Limb (tissue), 2 donors: ENCODE measurements at regions not wholly inside any gene's neighbourhood (a gene's known extent, or its start where the extent isn't known, plus 50 kb on each side); places are given as distances from the start of the nearest gene placed in this dataset.

Source experiments
- DNase-seq, 2 donors: peaks; one replicate each; pipeline ENCODE4 v3.0.0-alpha.2; 2016; ENCODE audit errors: extremely low spot score in 2 of 2

- no peak for DNase-seq
Observed at GRCh38 chr18:67041334-67041733, 437.4 kb upstream of the CDH19 start.

DNA sequence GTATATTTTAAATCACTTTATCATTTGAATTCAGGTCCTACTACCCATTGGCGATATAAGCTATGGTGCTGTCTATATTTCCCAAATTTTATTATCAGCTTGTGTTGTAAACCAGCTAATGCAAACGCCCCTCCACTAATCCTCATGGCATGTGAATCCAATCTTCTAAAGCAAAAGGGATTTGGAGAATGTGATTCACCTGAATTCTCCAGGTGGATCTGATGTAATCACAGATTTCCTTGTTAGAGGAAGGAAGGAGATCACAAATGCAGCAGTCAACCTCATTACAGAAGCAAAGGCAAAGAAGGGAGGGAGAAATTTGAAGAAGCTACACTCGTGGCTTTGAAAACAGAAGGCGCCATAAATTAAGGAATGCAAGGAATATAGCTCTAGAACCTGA lies 431.1 kb upstream of the CDH19 start:
- no peak for DNase-seq

GRCh38 chr18:67023059-67023458 lies 419.2 kb upstream of the CDH19 start:
- no peak for DNase-seq

DNA sequence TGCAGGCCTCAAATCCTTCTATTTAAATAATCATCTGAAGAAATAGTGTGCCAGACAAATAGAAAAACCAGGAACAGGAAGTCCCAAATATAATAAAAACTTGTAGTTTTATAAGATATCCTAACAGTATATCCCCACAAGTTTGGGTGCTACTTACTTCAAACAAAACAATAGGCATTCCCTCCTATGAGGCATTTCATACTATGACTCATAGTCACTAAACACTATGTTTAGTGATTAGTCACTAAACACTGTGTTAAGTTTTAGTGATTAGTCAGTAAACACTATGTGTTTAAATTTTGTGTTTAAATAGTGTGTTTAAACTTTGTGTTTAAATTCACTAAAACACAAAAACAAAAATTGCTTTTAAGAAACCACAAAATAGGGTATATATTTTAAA lies 407.0 kb upstream of the CDH19 start:
- DNase-seq = no peak

- no peak for DNase-seq
Observed at GRCh38 chr18:67007999-67008398, 404.1 kb upstream of the CDH19 start.

GRCh38 chr18:67007085-67007484 lies 403.2 kb upstream of the CDH19 start:
- DNase-seq = no peak

DNA sequence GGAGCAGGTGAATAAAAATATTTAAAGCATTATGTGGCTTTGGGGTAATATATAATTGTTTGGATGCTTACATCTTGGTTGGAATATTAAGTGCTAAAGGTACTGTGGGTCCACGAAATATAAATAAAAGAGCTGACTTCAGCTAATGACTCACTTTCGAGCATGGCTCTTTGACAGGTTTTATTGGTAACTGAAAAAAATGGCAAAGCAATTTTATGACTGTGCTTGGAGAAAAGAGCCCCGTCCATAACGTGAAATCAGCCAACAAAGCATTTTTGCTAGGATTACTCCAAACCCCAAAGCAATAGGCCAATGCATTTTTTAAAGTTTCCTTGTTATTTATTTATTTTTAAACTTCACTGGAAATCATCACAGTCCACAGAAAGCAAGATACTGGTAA lies 397.2 kb upstream of the CDH19 start:
- no peak for DNase-seq

- no peak for DNase-seq
Observed at GRCh38 chr18:66999003-66999402, 395.1 kb upstream of the CDH19 start.

GRCh38 chr18:66995270-66995669 lies 391.4 kb upstream of the CDH19 start:
- DNase-seq = no peak

GRCh38 chr18:66994790-66995189 lies 390.9 kb upstream of the CDH19 start:
- DNase-seq = no peak

DNA sequence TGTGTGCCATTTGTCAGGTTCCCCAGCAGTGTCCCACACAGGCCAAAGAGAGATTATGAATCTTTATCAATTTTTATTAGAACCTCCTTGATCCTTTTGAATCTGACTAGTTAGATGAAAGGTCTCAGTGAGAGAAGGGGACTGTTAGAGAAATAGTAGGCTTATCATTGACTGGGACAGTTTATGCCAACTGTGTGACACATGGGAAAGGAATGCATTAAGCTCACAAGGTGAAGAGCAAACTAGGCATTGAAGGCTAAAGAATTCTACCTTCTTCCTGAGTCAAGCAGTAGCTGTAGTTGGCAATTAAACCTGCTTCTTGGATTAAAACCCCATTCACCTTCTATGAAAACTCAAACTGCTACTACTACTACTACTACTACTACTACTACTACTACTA lies 389.6 kb upstream of the CDH19 start:
- no peak for DNase-seq

- no peak for DNase-seq
Observed at GRCh38 chr18:66990909-66991308, 387.0 kb upstream of the CDH19 start.

DNA sequence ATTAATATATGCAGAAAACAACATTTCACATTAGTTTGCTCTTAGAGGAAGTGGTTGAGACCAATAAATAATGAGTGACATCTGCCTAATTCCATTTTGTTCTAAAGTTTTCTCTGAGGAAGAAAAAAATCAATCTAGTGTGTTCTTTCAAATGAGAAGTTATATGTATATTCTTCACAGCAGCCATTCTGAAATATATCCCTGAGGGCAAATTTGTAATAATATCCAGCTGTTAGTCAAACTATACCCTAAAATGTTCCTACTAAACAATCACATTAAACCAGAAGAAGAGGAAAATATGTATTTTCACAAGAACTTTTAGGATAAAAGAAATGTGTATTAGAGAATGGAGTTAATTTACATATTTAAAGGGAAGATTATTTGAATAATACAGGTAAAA lies 375.1 kb upstream of the CDH19 start:
- no peak for DNase-seq

DNA sequence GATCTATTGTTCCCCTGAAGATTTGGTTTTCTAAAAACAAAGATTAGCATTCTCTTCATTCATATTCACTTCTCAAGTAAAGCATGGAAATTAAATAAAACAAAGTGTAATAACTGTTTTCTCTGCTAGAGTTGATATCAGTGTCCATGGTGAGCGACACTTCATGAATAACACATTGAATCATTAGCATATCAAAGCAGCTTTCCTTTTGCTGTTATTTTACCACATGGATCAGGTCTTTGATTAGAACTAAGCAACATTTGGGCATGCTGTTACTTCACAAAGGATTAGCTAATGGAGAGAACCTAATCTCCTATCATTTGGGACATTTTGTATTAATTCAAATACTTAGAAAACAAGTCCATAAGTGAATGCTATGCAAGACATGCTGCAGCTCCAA lies 368.8 kb upstream of the CDH19 start:
- DNase-seq = no peak

DNA sequence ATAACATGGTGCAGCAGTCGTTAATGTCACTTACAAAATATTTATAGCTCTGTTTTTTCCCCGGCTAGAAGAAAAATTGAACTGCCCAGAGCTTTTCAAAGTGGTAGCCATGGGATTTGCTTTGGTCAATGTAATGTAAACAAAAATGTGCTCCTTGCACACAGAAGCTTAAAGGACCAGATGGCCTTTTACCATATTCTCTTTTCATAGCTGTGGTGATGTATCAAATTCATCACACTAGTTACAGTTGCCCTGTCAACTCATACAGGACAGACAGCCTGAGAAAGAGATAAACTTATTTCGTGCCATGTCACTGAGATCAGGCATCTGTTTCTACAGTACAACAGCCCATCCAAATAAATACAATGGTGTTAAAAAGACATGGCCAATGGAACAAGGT lies 368.1 kb upstream of the CDH19 start:
- DNase-seq = no peak

- no peak for DNase-seq
Observed at GRCh38 chr18:66966171-66966570, 362.3 kb upstream of the CDH19 start.

GRCh38 chr18:66958309-66958708 lies 354.4 kb upstream of the CDH19 start:
- no peak for DNase-seq

GRCh38 chr18:66951750-66952149 lies 347.9 kb upstream of the CDH19 start:
- no peak for DNase-seq

DNA sequence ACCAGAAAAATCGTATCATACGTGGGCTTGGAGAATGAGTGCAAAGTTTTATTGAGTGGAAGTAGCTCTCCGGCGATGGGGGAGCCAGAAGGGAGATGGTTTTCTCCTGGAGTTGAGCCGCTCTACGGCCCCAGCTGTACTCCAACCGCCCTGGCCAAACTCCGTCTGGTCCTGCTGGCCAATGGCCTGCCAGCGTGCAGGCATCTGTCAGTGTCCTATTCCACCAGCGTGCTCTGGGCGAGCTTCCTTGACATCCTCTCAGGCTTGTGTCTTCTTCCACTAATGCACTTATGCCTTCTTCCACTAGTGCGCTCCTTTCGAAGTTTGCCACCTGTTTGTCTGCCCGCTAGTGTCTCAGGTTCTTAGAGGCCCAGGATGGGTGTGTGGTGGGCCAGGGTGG lies 345.5 kb upstream of the CDH19 start:
- no peak for DNase-seq

- no peak for DNase-seq
Observed at GRCh38 chr18:66937546-66937945, 333.7 kb upstream of the CDH19 start.

DNA sequence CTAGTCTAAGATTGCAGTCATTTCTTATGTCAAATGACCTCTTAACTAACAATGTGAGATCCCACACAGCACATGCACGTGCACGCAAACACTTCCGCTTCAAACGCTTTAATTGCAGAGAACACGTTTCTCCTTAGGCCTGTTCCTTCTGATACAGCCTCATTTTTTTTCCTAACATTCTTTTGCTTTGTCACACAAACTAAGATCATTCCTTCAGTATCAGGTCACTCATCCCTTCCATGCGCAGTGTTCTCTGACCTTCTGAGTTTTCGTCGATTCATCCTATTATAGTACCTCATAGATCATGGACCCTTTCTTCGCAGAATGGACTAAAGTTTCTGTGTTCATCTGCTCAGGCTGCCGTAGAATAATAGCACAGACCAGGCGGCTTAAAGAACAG lies 327.1 kb upstream of the CDH19 start:
- DNase-seq = no peak

GRCh38 chr18:66916834-66917233 lies 312.9 kb upstream of the CDH19 start:
- DNase-seq = no peak

GRCh38 chr18:66900837-66901236 lies 296.9 kb upstream of the CDH19 start:
- DNase-seq = no peak

DNA sequence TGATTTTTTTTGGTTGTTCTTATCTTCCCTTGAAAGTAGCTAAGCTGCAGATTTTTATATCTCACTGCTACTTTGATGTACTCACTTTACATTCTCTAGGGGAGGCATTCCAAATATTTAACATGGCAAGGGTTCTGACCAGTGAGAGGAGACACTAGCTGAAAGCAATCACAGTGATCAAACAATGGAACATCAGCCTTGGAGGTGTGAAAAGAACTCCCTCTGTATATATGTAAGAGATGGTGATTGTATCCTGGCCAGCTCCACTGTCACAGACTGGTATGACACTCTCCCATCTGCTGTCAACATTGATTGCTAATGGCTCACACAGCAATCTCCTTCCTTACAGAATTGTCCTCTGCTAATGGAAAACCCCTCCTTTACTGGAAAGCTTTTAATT lies 291.7 kb upstream of the CDH19 start:
- DNase-seq = no peak

DNA sequence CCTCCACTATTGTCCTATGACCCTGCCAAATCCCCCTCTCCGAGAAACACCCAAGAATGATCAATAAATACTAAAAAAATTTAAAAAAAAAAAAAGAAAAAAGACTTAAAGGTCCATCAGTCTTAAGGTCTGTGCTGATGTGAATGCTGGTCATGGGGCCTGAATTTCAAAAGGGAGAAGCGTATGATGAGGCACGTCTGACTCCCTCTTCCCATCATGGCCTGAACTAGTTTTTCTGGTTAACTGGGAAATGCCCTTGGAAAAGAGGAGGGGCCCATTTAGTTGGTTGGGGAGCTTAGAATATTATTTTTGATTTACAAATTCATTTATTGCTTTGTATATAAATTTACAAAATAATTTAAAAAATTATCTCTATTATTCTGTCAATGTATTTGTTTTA lies 291.0 kb upstream of the CDH19 start:
- no peak for DNase-seq
